T-helper 2 cell treated with Interferon-gamma antibody and Interleukin-4, amounts not matched to agents 5 μg/mL and 100 μg/mL, for 36 hours (primary cell): ENCODE measurements at regions not wholly inside any gene's neighbourhood (a gene's known extent, or its start where the extent isn't known, plus 50 kb on each side); places are given as distances from the start of the nearest gene placed in this dataset.
"Not testable (repeated sequence)": the region's sequence is repeated elsewhere in the genome, so short reads cannot be mapped to it uniquely, and the experiment has no call there.

ENCODE experiments used
- DNase-seq: peaks from one replicate; pipeline ENCODE4 v3.0.0; 2021; ENCODE audit warnings: low spot score
- H3K27ac Mint-ChIP-seq: one replicate; pipeline ENCODE4 v1.8.0; 2021; ENCODE audit warnings: mild to moderate bottlenecking, mixed read lengths
- H3K27me3 Mint-ChIP-seq: one replicate; pipeline ENCODE4 v1.8.0; 2021; ENCODE audit warnings: low read depth, mixed read lengths
- H3K36me3 Mint-ChIP-seq: one replicate; pipeline ENCODE4 v1.8.0; 2021; ENCODE audit warnings: low read depth, mixed read lengths
- H3K4me1 Mint-ChIP-seq: one replicate; pipeline ENCODE4 v1.8.0; 2021; ENCODE audit warnings: low read depth, mixed read lengths
- H3K4me3 Mint-ChIP-seq: one replicate; pipeline ENCODE4 v1.8.0; 2022; ENCODE audit warnings: mild to moderate bottlenecking, moderate library complexity, mixed read lengths
- H3K9me3 Mint-ChIP-seq: one replicate; pipeline ENCODE4 v1.8.0; 2021; ENCODE audit warnings: mixed read lengths

- Mint-ChIP-seq H3K27me3 (no peaks in the 10 kb centered on the region), H3K27ac (no peak overlapping the region), H3K4me3 (no peak overlapping the region), H3K36me3 (peaks cover 7% of the 10 kb centered on the region), H3K4me1 (no peaks in the 10 kb centered on the region), H3K9me3 (peaks cover 62% of the 10 kb centered on the region)
- no peak for DNase-seq
Observed at GRCh38 chr16:34050787-34051320, 591.4 kb downstream of the TP53TG3F start.

DNA sequence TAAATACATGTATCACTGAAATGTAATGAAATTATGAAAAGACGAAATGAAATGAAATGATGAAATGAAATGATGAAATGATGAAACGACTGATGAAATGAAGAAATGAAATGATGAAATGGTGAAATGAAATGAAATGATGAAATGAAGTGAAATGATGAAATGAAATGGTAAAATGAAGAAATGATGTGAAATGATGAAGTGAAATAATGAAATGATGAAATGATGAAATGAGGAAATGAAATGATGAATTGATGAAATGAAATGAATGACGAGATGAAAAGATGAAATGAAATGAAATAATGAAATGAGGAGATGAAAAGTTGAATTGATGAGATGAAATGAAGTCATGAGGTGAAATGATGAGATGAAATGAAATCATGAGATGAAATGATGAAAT, 594.7 kb downstream of the TP53TG3F start:
- H3K27me3 Mint-ChIP-seq: no peaks in the 10 kb centered on the region
- peaks cover 7% of the 10 kb centered on the region for H3K36me3 Mint-ChIP-seq
- H3K27ac Mint-ChIP-seq: no peak overlapping the region
- no peak for DNase-seq
- no peak overlapping the region for H3K4me3 Mint-ChIP-seq
- H3K4me1 Mint-ChIP-seq: no peaks in the 10 kb centered on the region
- H3K9me3 Mint-ChIP-seq: peaks cover 50% of the 10 kb centered on the region

DNA sequence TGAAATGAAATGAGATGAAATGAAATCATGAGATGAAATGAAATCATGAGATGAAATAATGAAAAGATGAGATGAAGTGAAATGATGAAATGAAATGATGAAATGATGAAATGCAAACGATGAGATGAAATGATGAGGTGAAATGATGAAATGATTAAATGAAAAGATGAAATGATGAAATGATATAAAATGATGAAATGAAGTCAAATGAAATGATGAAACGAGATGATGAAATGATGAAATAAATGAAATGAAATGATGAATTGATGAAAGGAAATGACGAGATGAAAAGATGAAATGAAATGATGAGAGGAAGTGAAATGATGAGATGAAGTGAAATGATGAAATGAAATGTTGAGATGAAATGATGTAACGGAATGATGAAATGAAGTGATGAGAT, 595.6 kb downstream of the TP53TG3F start:
- Mint-ChIP-seq H3K36me3 (peaks cover 7% of the 10 kb centered on the region), H3K27ac (no peak overlapping the region), H3K4me3 (no peak overlapping the region), H3K4me1 (no peaks in the 10 kb centered on the region), H3K9me3 (peaks cover 43% of the 10 kb centered on the region), H3K27me3 (no peaks in the 10 kb centered on the region)
- no peak for DNase-seq

GRCh38 chr16:34062620-34063253, 603.3 kb downstream of the TP53TG3F start:
- not testable (repeated sequence) for H3K27me3 Mint-ChIP-seq, H3K27ac Mint-ChIP-seq, DNase-seq, H3K4me1 Mint-ChIP-seq, H3K4me3 Mint-ChIP-seq
- H3K36me3 Mint-ChIP-seq: peaks cover 19% of the 10 kb centered on the region
- H3K9me3 Mint-ChIP-seq: peaks cover 47% of the 10 kb centered on the region

DNA sequence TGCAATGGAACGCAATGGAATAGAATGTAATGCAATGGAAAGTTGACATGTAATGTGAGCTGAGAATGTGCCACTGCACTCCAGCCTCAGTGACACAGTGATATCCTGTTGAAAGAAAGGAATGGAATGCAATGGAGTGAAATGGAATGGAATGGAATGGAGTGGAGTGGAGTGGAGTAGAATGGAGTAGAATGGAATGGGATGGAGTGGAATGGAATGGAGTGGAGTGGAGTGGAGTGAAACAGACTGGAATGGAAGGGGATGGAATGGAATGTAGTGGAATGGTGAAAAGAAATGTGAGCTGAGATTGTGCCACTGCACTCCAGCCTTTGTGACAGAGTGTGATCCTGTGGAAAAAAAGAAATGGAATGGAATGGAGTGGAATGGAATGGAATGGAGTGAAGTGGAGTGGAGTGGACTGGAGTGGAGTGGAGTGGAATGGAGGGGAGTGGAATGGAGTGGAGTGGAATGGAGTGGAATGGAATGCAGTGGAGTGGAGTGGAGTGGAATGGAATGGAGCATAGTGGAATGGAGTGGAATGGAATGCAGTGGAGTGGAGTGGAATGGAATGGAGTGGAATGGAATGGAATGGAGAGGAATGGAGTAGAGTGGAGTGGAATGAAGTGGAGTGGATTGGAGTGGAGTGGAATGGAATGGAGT, 604.2 kb downstream of the TP53TG3F start:
- not testable (repeated sequence) for H3K27me3 Mint-ChIP-seq, H3K4me1 Mint-ChIP-seq, H3K4me3 Mint-ChIP-seq, DNase-seq, H3K27ac Mint-ChIP-seq
- H3K36me3 Mint-ChIP-seq: peaks cover 19% of the 10 kb centered on the region
- peaks cover 52% of the 10 kb centered on the region for H3K9me3 Mint-ChIP-seq

- Mint-ChIP-seq H3K36me3 (peaks cover 19% of the 10 kb centered on the region), H3K9me3 (peaks cover 54% of the 10 kb centered on the region)
- H3K4me1 Mint-ChIP-seq, DNase-seq, H3K27ac Mint-ChIP-seq, H3K27me3 Mint-ChIP-seq, H3K4me3 Mint-ChIP-seq: not testable (repeated sequence)
Observed at GRCh38 chr16:34064602-34065001, 605.2 kb downstream of the TP53TG3F start.

DNA sequence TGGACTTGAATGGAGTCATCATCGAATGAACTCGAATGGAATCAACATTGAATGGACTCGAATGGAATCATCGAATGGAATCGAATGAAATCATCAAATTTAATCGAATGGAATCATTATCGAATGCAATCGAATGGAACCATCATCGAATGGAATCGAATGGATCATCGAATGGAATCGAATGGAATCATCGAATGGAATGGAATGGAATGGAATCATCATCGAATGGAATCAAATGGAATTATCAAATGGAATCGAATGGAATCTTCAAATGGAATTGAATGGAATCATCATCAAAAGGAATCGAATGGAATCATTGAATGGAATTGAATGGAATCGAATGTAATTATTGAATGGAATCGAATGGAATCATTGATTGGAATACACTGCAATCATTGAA, 610.3 kb downstream of the TP53TG3F start:
- not testable (repeated sequence) for H3K4me1 Mint-ChIP-seq, H3K27me3 Mint-ChIP-seq, H3K27ac Mint-ChIP-seq, H3K36me3 Mint-ChIP-seq, DNase-seq, H3K4me3 Mint-ChIP-seq
- H3K9me3 Mint-ChIP-seq: peaks cover 29% of the 10 kb centered on the region

GRCh38 chr16:34078691-34079090, 619.3 kb downstream of the TP53TG3F start:
- Mint-ChIP-seq H3K27ac (no peak overlapping the region), H3K4me1 (no peaks in the 10 kb centered on the region), H3K36me3 (peaks cover 15% of the 10 kb centered on the region), H3K27me3 (no peaks in the 10 kb centered on the region), H3K4me3 (no peak overlapping the region), H3K9me3 (peaks cover 72% of the 10 kb centered on the region)
- no peak for DNase-seq

GRCh38 chr16:34085038-34085437, 625.6 kb downstream of the TP53TG3F start:
- Mint-ChIP-seq H3K36me3 (peaks cover 30% of the 10 kb centered on the region), H3K9me3 (peaks cover 75% of the 10 kb centered on the region)
- DNase-seq, H3K4me3 Mint-ChIP-seq, H3K27ac Mint-ChIP-seq, H3K4me1 Mint-ChIP-seq, H3K27me3 Mint-ChIP-seq: not testable (repeated sequence)

GRCh38 chr16:34095006-34095405, 635.6 kb downstream of the TP53TG3F start:
- H3K9me3 Mint-ChIP-seq: peaks cover 90% of the 10 kb centered on the region
- not testable (repeated sequence) for H3K27me3 Mint-ChIP-seq
- peaks cover 39% of the 10 kb centered on the region for H3K36me3 Mint-ChIP-seq

GRCh38 chr16:34096911-34097310, 637.5 kb downstream of the TP53TG3F start:
- Mint-ChIP-seq H3K36me3 (peaks cover 32% of the 10 kb centered on the region), H3K9me3 (peaks cover 87% of the 10 kb centered on the region)
- not testable (repeated sequence) for H3K4me3 Mint-ChIP-seq, H3K27me3 Mint-ChIP-seq, H3K27ac Mint-ChIP-seq, DNase-seq, H3K4me1 Mint-ChIP-seq

More at GRCh38 chr16:34095006-34095405, 635.6 kb downstream of the TP53TG3F start:
- H3K4me3 Mint-ChIP-seq, H3K27ac Mint-ChIP-seq, H3K4me1 Mint-ChIP-seq, DNase-seq: not testable (repeated sequence)

- peaks cover 32% of the 10 kb centered on the region for H3K36me3 Mint-ChIP-seq
- DNase-seq, H3K27me3 Mint-ChIP-seq, H3K4me1 Mint-ChIP-seq, H3K27ac Mint-ChIP-seq, H3K4me3 Mint-ChIP-seq: not testable (repeated sequence)
- H3K9me3 Mint-ChIP-seq: peaks cover 87% of the 10 kb centered on the region
Observed at GRCh38 chr16:34097326-34097725, 637.9 kb downstream of the TP53TG3F start.

- peaks cover 28% of the 10 kb centered on the region for H3K36me3 Mint-ChIP-seq
- not testable (repeated sequence) for DNase-seq, H3K27ac Mint-ChIP-seq, H3K27me3 Mint-ChIP-seq, H3K4me1 Mint-ChIP-seq, H3K4me3 Mint-ChIP-seq
- H3K9me3 Mint-ChIP-seq: peaks cover 87% of the 10 kb centered on the region
Observed at GRCh38 chr16:34098033-34098432, 638.6 kb downstream of the TP53TG3F start.

GRCh38 chr16:34099028-34099427, 639.6 kb downstream of the TP53TG3F start:
- H3K27me3 Mint-ChIP-seq, H3K27ac Mint-ChIP-seq, H3K4me1 Mint-ChIP-seq, DNase-seq, H3K4me3 Mint-ChIP-seq: not testable (repeated sequence)
- H3K9me3 Mint-ChIP-seq: peaks cover 89% of the 10 kb centered on the region
- H3K36me3 Mint-ChIP-seq: peaks cover 28% of the 10 kb centered on the region
